GM18511 (cell line): ENCODE measurements at regions not wholly inside any gene's neighbourhood (a gene's known extent, or its start where the extent isn't known, plus 50 kb on each side); places are given as distances from the start of the nearest gene placed in this dataset.
A peak's percentile ranks its signal among the peaks of the same experiment; 100 is the strongest.
"Not testable (repeated sequence)": the region's sequence is repeated elsewhere in the genome, so short reads cannot be mapped to it uniquely, and the experiment has no call there.

Experiments
- ATAC-seq: cut with Tn5 transposase; IDR thresholded peaks from one replicate; pipeline ENCODE4 v1.9.1; 2021; ENCODE audit warnings: mild to moderate bottlenecking, moderate library complexity; ENCODE audit not compliant: unreplicated experiment

DNA sequence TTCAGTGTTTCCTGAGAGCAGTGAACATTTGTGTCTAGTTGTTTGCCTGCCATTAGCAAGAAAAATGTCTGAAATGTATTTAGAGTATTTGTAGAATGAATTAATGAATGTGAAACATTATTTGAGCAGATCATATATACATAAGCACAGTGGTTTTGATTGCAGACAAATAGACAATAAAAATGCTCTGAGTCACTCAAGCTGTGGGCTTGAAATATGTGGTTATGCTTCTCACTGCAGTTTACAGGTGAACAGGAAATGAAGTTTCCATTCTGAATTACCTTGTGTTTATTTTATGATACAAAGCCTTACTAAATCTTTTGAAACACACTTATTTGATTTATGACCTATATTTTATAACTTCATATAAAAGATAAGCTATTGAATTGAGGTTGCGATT is 827.7 kb downstream of the TMTC2 start:
- ATAC-seq, result no peak

DNA sequence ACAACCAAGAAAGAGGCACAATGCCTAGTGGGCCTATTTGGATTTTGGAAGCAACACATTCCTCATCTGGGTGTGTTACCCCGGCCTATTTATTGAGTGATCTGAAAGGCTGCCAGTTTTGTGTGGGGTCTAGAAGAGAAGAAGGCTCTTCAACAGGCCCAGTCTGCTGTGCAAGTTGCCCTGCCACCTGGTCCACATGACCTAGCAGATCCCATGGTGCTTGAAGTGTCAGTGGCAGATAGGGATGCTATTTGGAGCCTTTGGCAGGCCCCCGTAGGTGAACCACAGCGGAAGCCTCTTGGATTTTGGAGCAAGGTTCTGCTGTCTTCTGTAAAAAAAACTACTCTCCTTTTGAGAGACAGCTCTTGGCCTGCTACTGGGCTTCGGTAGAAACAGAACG is 820.1 kb downstream of the TMTC2 start:
- ATAC-seq, result no peak

- ATAC-seq, result no peak
These were observed 818.9 kb downstream of the TMTC2 start for GRCh38 chr12:83505586-83505985.

DNA sequence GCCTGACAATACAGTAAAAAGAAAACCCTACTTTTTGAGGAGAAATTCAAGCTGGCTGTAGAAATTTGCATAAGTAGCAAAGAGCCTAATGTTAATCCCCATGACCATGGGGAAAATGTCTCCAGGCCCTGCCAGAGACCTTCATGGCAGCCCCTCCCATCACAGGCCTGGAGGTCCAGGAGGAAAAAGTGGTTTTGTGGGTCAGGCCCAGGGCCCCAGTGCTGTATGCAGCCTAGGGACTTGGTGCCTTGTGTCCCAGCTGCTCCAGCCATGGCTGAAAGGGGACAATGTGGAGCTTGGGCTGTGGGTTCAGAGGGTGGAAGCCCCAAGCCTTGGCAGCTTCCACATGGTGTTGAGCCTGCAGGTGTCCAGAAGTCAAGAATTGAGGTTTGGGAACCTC is 813.2 kb downstream of the TMTC2 start:
- not testable (repeated sequence) for ATAC-seq

GRCh38 chr12:83477696-83478095 is 791.0 kb downstream of the TMTC2 start:
- ATAC-seq, result no peak

GRCh38 chr12:83476695-83477690 is 790.3 kb downstream of the TMTC2 start:
- no peak for ATAC-seq

DNA sequence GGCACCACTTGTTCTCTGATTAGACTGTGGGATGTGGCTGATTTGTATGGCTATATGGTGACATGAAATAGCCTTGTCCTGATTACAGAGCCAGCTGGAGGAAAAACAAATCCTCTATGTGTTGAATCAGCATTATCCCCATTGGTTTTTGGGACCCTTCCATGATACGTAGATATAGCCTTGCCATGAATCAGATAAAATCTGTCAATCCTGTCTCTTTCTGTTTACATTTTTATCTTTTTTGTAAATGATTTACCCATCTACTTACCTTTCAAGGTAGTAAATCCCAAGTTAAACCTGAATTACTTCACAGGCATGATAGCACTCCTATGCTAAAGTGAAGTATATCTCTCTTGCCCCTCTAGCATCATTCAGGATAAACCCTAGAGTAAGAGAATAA is 789.3 kb downstream of the TMTC2 start:
- no peak for ATAC-seq

GRCh38 chr12:83474369-83474768 is 787.7 kb downstream of the TMTC2 start:
- ATAC-seq, result no peak

- peak; percentile 99 for ATAC-seq
These were observed 786.8 kb downstream of the TMTC2 start for GRCh38 chr12:83473408-83474095.

GRCh38 chr12:83472772-83473171 is 786.1 kb downstream of the TMTC2 start:
- no peak for ATAC-seq

- no peak for ATAC-seq
These were observed 785.6 kb downstream of the TMTC2 start for GRCh38 chr12:83472350-83472749.

DNA sequence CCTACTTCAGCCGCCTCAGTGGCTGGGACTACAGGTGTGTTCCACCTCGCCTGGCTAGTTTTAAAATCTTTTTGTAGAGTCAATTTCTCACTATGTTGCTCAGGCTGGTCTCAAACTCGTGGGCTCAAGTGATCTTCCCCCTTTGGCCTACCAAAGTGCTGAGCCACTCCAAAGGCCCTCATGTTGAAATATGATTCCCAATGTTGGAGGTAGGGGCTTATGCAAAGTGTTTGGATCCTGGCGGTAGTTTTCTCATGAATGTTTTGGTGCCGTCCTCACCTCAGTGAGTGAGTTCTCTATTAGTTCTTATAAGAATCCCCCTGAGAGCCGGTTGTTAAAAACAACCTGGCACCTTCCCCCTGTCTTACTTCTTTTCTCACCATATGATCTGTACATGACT is 784.6 kb downstream of the TMTC2 start:
- ATAC-seq, result no peak

DNA sequence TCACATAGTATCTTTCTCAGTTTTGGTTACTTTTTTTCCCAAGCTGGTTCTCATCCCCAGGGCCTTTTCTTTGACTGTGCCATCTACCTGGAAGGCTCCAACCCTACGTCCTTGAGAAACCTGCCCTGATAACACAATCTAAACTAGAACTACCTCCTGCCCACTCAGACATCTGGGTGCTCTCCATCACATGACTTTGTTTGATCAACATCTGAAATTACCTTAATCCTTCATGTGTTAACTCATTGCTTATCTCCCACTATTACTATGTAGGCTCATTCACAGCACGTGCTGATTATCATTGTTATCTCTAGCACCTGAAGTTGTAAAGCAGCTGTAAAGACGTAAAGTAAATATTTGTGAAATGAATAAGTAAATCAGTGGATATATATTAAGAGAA is 784.0 kb downstream of the TMTC2 start:
- no peak for ATAC-seq

GRCh38 chr12:83468988-83469908 is 782.5 kb downstream of the TMTC2 start:
- ATAC-seq, result no peak

DNA sequence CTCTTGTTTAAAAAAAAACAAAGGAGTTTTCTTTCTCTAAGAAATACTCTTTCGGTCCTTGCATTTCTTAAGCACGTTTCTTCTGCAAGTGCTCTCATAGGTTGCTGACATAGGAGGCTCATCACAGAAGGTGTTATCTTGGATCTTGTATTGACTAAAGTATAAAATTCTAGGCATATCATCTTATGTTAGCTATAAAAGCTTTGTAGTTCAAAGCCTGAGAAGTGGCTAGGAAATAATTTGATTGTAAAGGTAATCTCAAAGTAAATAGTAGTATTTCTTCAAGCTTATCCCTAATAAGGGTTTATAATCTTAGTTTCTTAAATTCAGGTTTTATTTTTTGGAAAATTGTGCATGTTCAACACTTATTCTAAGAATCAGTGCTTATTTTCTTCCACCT is 778.9 kb downstream of the TMTC2 start:
- ATAC-seq, result no peak

GRCh38 chr12:83462419-83462818 is 775.7 kb downstream of the TMTC2 start:
- peak; percentile 68 for ATAC-seq

DNA sequence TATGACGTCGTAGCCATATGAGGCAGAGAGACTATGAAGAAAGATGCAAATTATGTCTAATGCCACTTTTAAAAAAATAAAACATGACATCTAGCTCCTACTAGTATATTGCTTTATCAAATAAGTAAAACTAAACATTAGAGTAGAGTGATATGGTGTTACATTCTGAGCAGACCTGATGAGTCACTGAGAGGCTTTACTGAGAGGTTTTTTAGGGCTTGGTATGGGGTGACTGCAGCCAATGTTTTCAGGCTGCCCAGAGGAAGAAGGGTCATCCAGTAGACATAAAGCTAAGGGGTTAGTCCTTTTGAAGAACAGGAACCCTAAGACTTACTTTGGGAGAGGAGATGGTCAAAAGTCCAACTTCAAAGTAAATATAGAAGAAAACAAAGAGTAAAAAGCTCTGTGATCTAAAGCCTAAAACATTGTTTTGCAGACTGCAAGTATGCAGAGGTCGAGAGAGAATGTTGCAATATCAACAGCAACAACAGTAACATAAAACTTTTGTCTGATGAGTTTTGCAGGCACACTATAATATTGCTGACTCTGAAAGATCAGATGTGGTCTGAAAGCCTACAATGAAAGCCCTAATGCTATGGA is 774.7 kb downstream of the TMTC2 start:
- no peak for ATAC-seq

GRCh38 chr12:83451189-83451588 is 764.5 kb downstream of the TMTC2 start:
- ATAC-seq, result no peak

- no peak for ATAC-seq
These were observed 747.9 kb downstream of the TMTC2 start for GRCh38 chr12:83434600-83434999.

DNA sequence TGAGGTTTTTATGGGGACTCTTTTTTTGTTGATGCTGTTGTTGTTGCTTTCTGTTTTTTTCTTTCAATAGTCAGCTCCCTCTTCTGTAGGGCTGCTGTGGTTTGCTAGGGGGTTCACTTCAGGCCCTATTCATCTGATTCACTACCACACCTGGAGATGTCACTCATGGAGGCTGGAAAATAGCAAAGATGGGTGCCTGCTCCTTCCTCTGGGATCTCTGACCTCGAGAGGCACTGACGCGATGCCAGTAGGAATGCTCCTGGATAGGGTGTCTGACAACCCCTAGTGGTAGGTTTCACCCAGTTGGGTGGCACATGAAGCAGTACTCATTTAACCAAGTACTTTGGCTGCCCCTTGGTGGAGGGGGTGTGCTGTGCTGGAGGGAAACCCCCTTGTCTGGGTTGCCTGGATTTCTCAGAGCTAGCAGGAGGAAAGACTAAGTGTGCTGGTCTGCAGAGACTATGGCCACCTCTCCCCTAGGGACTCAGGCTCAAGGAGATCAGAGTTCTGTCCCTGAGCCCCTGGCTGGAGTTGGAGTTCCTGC is 745.5 kb downstream of the TMTC2 start:
- no peak for ATAC-seq
